IPS-15b (cell line): ENCODE measurements at regions not wholly inside any gene's neighbourhood (a gene's known extent, or its start where the extent isn't known, plus 50 kb on each side); places are given as distances from the start of the nearest gene placed in this dataset.
"Not testable (repeated sequence)": the region's sequence is repeated elsewhere in the genome, so short reads cannot be mapped to it uniquely, and the experiment has no call there.

Experiments used
- H3K27me3 ChIP-seq: one replicate; pipeline ENCODE4 v1.6.1; 2013; ENCODE audit warnings: low read length; ENCODE audit not compliant: control insufficient read depth, insufficient read depth
- H3K36me3 ChIP-seq: one replicate; pipeline ENCODE4 v1.6.1; 2013; ENCODE audit warnings: low read length; ENCODE audit not compliant: control insufficient read depth, insufficient read depth
- H3K4me1 ChIP-seq: one replicate; pipeline ENCODE4 v1.6.1; 2013; ENCODE audit warnings: mild to moderate bottlenecking, low read length; ENCODE audit not compliant: control insufficient read depth, insufficient read depth
- H3K4me3 ChIP-seq: one replicate; pipeline ENCODE4 v1.5.1; 2013; ENCODE audit warnings: low read depth, low read length
- H3K9ac ChIP-seq: one replicate; pipeline ENCODE4 v1.6.1; 2013; ENCODE audit warnings: low read depth, mild to moderate bottlenecking, low read length
- H3K9me3 ChIP-seq: one replicate; pipeline ENCODE4 v1.6.1; 2013; ENCODE audit warnings: mild to moderate bottlenecking, low read length; ENCODE audit not compliant: control insufficient read depth, insufficient read depth

GRCh38 chr11:103609117-103610066 is 427.0 kb upstream of the DDI1 start:
- Histone ChIP-seq H3K9ac (no peak overlapping the region), H3K27me3 (no peaks in the 10 kb centered on the region), H3K4me3 (no peak overlapping the region), H3K36me3 (no peaks in the 10 kb centered on the region), H3K4me1 (no peaks in the 10 kb centered on the region), H3K9me3 (no peaks in the 10 kb centered on the region)

GRCh38 chr11:103610435-103610834 is 426.0 kb upstream of the DDI1 start:
- H3K36me3 ChIP-seq: no peaks in the 10 kb centered on the region

GRCh38 chr11:103611526-103612260 is 424.7 kb upstream of the DDI1 start:
- H3K36me3 ChIP-seq, H3K27me3 ChIP-seq, H3K4me3 ChIP-seq, H3K9ac ChIP-seq, H3K4me1 ChIP-seq, H3K9me3 ChIP-seq: not testable (repeated sequence)

More at GRCh38 chr11:103610435-103610834, 426.0 kb upstream of the DDI1 start:
- Histone ChIP-seq H3K4me1 (no peaks in the 10 kb centered on the region), H3K9ac (no peak overlapping the region), H3K27me3 (no peaks in the 10 kb centered on the region), H3K9me3 (no peaks in the 10 kb centered on the region), H3K4me3 (no peak overlapping the region)

GRCh38 chr11:103612451-103612850 is 424.0 kb upstream of the DDI1 start:
- not testable (repeated sequence) for H3K9ac ChIP-seq, H3K4me1 ChIP-seq, H3K27me3 ChIP-seq, H3K36me3 ChIP-seq, H3K9me3 ChIP-seq, H3K4me3 ChIP-seq

- H3K4me3 ChIP-seq, H3K4me1 ChIP-seq, H3K27me3 ChIP-seq, H3K36me3 ChIP-seq, H3K9me3 ChIP-seq, H3K9ac ChIP-seq: not testable (repeated sequence)
Observed at GRCh38 chr11:103616586-103616985, 419.9 kb upstream of the DDI1 start.

- Histone ChIP-seq H3K4me1 (no peaks in the 10 kb centered on the region), H3K4me3 (no peak overlapping the region), H3K9me3 (no peaks in the 10 kb centered on the region), H3K27me3 (no peaks in the 10 kb centered on the region), H3K36me3 (no peaks in the 10 kb centered on the region), H3K9ac (no peak overlapping the region)
Observed at GRCh38 chr11:103618528-103618927, 417.9 kb upstream of the DDI1 start.

GRCh38 chr11:103619480-103619879 is 417.0 kb upstream of the DDI1 start:
- H3K4me3 ChIP-seq: no peak overlapping the region
- no peaks in the 10 kb centered on the region for H3K9me3 ChIP-seq
- no peaks in the 10 kb centered on the region for H3K36me3 ChIP-seq
- H3K9ac ChIP-seq: no peak overlapping the region
- no peaks in the 10 kb centered on the region for H3K27me3 ChIP-seq
- H3K4me1 ChIP-seq: no peaks in the 10 kb centered on the region

- H3K9ac ChIP-seq: no peak overlapping the region
- no peaks in the 10 kb centered on the region for H3K9me3 ChIP-seq
- peaks cover 3% of the 10 kb centered on the region for H3K4me1 ChIP-seq
- no peaks in the 10 kb centered on the region for H3K27me3 ChIP-seq
- no peaks in the 10 kb centered on the region for H3K36me3 ChIP-seq
- H3K4me3 ChIP-seq: no peak overlapping the region
Observed at GRCh38 chr11:103619938-103620337, 416.5 kb upstream of the DDI1 start.

- peaks cover 11% of the 10 kb centered on the region for H3K4me1 ChIP-seq
- no peaks in the 10 kb centered on the region for H3K9me3 ChIP-seq
Observed at GRCh38 chr11:103622296-103622695, 414.1 kb upstream of the DDI1 start.

GRCh38 chr11:103623933-103624332 is 412.5 kb upstream of the DDI1 start:
- H3K36me3 ChIP-seq: no peaks in the 10 kb centered on the region
- H3K9ac ChIP-seq: no peak overlapping the region
- no peak overlapping the region for H3K4me3 ChIP-seq
- H3K4me1 ChIP-seq: peaks cover 11% of the 10 kb centered on the region
- H3K27me3 ChIP-seq: no peaks in the 10 kb centered on the region
- no peaks in the 10 kb centered on the region for H3K9me3 ChIP-seq

More at GRCh38 chr11:103622296-103622695, 414.1 kb upstream of the DDI1 start:
- Histone ChIP-seq H3K9ac (no peak overlapping the region), H3K36me3 (no peaks in the 10 kb centered on the region), H3K4me3 (no peak overlapping the region), H3K27me3 (no peaks in the 10 kb centered on the region)

GRCh38 chr11:103624708-103625623 is 411.5 kb upstream of the DDI1 start:
- Histone ChIP-seq H3K4me3 (no peak overlapping the region), H3K4me1 (peaks cover 11% of the 10 kb centered on the region), H3K9ac (no peak overlapping the region), H3K36me3 (no peaks in the 10 kb centered on the region), H3K9me3 (no peaks in the 10 kb centered on the region), H3K27me3 (no peaks in the 10 kb centered on the region)
